ENCODE measurements at regions not wholly inside any gene's neighbourhood (a gene's known extent, or its start where the extent isn't known, plus 50 kb on each side); places are given as distances from the start of the nearest gene placed in this dataset.

DNA sequence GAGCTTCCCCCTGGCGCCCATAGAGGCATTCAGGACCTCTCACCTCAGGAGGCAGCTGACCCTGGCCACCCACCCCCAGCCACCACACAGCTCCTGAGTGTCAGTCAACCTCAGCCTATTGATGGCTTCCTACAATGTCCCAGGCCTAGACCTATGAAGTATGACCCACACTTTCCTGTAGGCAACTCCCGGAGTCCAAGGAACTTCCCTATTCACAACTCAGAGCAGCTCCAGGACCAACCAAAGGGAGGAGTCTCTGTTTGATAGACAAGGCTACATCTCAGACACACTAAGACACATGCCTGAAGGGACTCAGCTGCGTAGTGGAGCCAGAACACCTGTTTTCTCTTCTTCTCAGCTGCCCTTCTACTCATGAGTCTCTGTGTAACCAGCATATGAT, 169.1 kb downstream of the MAFB start:
- TF ChIP-seq, protein P1, sequence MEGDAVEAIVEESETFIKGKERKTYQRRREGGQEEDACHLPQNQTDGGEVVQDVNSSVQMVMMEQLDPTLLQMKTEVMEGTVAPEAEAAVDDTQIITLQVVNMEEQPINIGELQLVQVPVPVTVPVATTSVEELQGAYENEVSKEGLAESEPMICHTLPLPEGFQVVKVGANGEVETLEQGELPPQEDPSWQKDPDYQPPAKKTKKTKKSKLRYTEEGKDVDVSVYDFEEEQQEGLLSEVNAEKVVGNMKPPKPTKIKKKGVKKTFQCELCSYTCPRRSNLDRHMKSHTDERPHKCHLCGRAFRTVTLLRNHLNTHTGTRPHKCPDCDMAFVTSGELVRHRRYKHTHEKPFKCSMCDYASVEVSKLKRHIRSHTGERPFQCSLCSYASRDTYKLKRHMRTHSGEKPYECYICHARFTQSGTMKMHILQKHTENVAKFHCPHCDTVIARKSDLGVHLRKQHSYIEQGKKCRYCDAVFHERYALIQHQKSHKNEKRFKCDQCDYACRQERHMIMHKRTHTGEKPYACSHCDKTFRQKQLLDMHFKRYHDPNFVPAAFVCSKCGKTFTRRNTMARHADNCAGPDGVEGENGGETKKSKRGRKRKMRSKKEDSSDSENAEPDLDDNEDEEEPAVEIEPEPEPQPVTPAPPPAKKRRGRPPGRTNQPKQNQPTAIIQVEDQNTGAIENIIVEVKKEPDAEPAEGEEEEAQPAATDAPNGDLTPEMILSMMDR (conservative IDR thresholded peaks at IDR 0.05; ENCODE audit: low read length): no peak
- no peak for TF ChIP-seq EZH2phosphoT487 (IDR thresholded peaks at IDR 0.05; ENCODE audit: borderline replicate concordance)
